GM12873 (cell line): ENCODE measurements at regions not wholly inside any gene's neighbourhood (a gene's known extent, or its start where the extent isn't known, plus 50 kb on each side); places are given as distances from the start of the nearest gene placed in this dataset.

ENCODE experiments used
- CTCF ChIP-seq: IDR thresholded peaks from 2 replicates; pipeline ENCODE4 v1.5.1; 2012; ENCODE audit warnings: low read depth, mild to moderate bottlenecking, moderate library complexity, low read length, control low read depth; ENCODE audit not compliant: insufficient read depth; ENCODE audit errors: missing control alignments

- no peak for TF ChIP-seq CTCF
Measured at GRCh38 chr11:97111559-97111958, 721.7 kb downstream of the JRKL start.

DNA sequence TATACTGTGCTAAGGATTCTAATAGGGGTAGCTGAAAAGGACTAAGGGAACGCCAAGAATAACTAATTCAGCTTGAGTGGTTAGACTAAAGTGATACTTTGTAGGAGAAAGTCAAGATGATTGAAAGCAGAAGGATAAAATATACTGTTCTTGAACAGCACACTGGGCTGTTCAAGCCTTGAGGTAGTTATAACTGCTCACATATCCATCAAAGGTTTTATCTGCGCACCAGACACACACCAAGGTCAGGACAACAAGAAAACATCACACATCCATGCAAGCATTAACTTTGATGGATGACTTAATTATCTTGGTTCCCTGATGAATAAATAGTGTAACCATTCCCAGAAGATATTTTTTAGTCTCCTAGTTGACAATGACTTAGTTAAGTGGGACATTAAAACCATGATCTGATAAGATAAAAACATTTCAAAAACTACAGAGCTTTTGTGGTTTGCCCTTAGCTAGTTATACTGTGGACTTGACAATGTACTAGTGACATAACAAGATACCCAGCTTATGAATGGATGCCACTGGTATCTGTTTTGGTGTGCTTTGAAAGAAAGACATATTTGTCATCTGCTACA lies 728.9 kb downstream of the JRKL start:
- TF ChIP-seq CTCF: no peak

GRCh38 chr11:97123237-97123636 lies 733.4 kb downstream of the JRKL start:
- TF ChIP-seq CTCF: no peak

- no peak for TF ChIP-seq CTCF
Measured at GRCh38 chr11:97136067-97136466, 746.3 kb downstream of the JRKL start.

DNA sequence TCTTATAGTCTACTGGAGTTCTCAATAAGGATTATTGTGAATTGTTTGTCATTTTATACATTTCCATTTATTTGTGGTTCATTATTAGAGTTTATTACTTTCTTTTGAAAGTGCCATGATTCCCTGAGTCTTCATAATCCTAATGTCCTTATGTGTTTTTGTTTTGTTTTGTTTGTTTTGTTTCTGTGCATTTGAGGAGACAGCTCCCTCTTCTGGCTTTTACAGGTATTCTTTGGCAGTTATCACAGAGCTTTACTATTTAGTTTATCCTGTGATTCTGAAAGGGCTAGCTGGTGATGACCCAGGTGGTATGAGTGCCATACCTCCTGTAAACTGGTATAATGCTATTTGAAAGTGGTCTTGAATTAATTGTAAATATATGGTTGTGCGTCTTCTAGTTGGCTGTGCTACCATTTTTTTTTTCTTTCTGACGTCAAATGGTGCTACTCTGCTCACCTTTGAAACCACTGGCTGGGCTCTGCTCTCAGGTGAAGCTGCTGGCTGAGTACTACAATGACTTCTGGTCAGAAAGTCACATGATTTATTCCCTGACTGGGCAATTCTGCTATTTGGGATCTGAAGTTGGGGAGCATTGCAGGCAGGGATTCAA lies 751.2 kb downstream of the JRKL start:
- TF ChIP-seq CTCF: peak; percentile 64

DNA sequence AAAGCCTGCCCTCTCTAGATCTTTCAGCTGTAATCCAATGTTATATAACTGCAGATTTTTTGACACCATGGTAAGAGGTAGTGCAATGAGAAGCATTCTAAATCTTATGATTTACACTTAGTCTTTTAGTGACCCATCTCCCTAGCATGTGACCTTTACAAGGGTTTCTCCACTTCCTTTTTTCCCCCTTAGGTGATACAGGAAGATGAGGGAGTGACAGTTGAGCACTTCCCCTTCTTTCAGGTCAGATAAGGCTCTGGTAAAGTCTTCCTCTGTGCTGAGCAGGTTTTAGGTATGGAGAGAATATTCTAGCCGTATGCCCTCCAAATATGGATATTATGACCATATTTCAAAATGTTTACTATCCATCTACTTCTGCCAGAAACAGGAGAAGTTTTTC lies 753.6 kb downstream of the JRKL start:
- TF ChIP-seq CTCF: no peak

GRCh38 chr11:97149741-97150140 lies 759.9 kb downstream of the JRKL start:
- no peak for TF ChIP-seq CTCF
